ENCODE measurements at regions not wholly inside any gene's neighbourhood (a gene's known extent, or its start where the extent isn't known, plus 50 kb on each side); places are given as distances from the start of the nearest gene placed in this dataset.

GRCh38 chr5:171531638-171532037 lies 112.2 kb downstream of the FGF18 start:
- no peaks in the 10 kb centered on the region for H3K9me2 ChIP-seq (ENCODE audit: insufficient read depth, low read length)
- intact Hi-C loops (cut with micrococcal nuclease; ENCODE audit: unreplicated experiment) = no loop called here
- no peak for TF ChIP-seq EZH2phosphoT487 (IDR thresholded peaks at IDR 0.05; ENCODE audit: borderline replicate concordance, low read depth, low read length)
- no peak for TF ChIP-seq CTCF (conservative IDR thresholded peaks at IDR 0.05; ENCODE audit: low read length)
- H2AFZ ChIP-seq (ENCODE audit: low read length) = no peak overlapping the region
- H4K20me1 ChIP-seq (ENCODE audit: insufficient read depth, low read length) = no peaks in the 10 kb centered on the region
- H3K79me2 ChIP-seq (ENCODE audit: insufficient read depth, low read depth, low read length) = no peaks in the 10 kb centered on the region
- no peaks in the 10 kb centered on the region for H3K9me3 ChIP-seq (ENCODE audit: low read length)
- no peaks in the 10 kb centered on the region for H3K4me1 ChIP-seq (ENCODE audit: insufficient read depth, low read length, poor library complexity, severe bottlenecking)
- no TSS peak for BruUV-seq (replicated peaks)
- H3K4me2 ChIP-seq (ENCODE audit: low read length) = no peak overlapping the region
- H3K36me3 ChIP-seq (ENCODE audit: insufficient read depth, low read length) = no peaks in the 10 kb centered on the region
- H3K27ac ChIP-seq (ENCODE audit: low read depth, low read length, poor library complexity, severe bottlenecking) = no peak overlapping the region
- CTCF ChIA-PET (ENCODE audit: unreplicated experiment) = no interaction called here
- no peak overlapping the region for H3K4me3 ChIP-seq (ENCODE audit: low read depth, low read length, poor library complexity, severe bottlenecking)
- POLR2A ChIA-PET = no interaction called here
- no peak for DNase-seq (ENCODE audit: low spot score)

- H2AFZ ChIP-seq (ENCODE audit: low read length) = no peak overlapping the region
- H3K27ac ChIP-seq (ENCODE audit: low read depth, low read length, poor library complexity, severe bottlenecking) = no peak overlapping the region
- CTCF ChIA-PET (ENCODE audit: unreplicated experiment) = no interaction called here
- BruUV-seq (replicated peaks) = no TSS peak
- no peaks in the 10 kb centered on the region for H3K9me2 ChIP-seq (ENCODE audit: insufficient read depth, low read length)
- no peaks in the 10 kb centered on the region for H3K4me1 ChIP-seq (ENCODE audit: insufficient read depth, low read length, poor library complexity, severe bottlenecking)
- H4K20me1 ChIP-seq (ENCODE audit: insufficient read depth, low read length) = no peaks in the 10 kb centered on the region
- TF ChIP-seq EZH2phosphoT487 (IDR thresholded peaks at IDR 0.05; ENCODE audit: borderline replicate concordance, low read depth, low read length) (no peak), CTCF (conservative IDR thresholded peaks at IDR 0.05; ENCODE audit: low read length) (no peak)
- H3K4me2 ChIP-seq (ENCODE audit: low read length) = no peak overlapping the region
- DNase-seq (ENCODE audit: low spot score) = no peak
- H3K9me3 ChIP-seq (ENCODE audit: low read length) = no peaks in the 10 kb centered on the region
- no peaks in the 10 kb centered on the region for H3K79me2 ChIP-seq (ENCODE audit: insufficient read depth, low read depth, low read length)
- H3K4me3 ChIP-seq (ENCODE audit: low read depth, low read length, poor library complexity, severe bottlenecking) = no peak overlapping the region
- H3K36me3 ChIP-seq (ENCODE audit: insufficient read depth, low read length) = no peaks in the 10 kb centered on the region
- POLR2A ChIA-PET = no interaction called here
- intact Hi-C loops (cut with micrococcal nuclease; ENCODE audit: unreplicated experiment) = no loop called here
These were observed 113.7 kb downstream of the FGF18 start for GRCh38 chr5:171533153-171533552.

GRCh38 chr5:171534043-171534895 lies 114.8 kb downstream of the FGF18 start:
- ChIA-PET POLR2A (interaction anchor here (0.7 kb wide), 1 partner anchor 975 kb away, joined by 7 read pairs; no protein-coding TSS in a partner anchor), CTCF (ENCODE audit: unreplicated experiment) (no interaction called here)
- Histone ChIP-seq H3K9me2 (ENCODE audit: insufficient read depth, low read length) (no peaks in the 10 kb centered on the region), H3K27ac (ENCODE audit: low read depth, low read length, poor library complexity, severe bottlenecking) (no peak overlapping the region), H2AFZ (ENCODE audit: low read length) (no peak overlapping the region), H3K4me2 (ENCODE audit: low read length) (no peak overlapping the region), H3K4me1 (ENCODE audit: insufficient read depth, low read length, poor library complexity, severe bottlenecking) (no peaks in the 10 kb centered on the region), H3K4me3 (ENCODE audit: low read depth, low read length, poor library complexity, severe bottlenecking) (no peak overlapping the region), H4K20me1 (ENCODE audit: insufficient read depth, low read length) (no peaks in the 10 kb centered on the region), H3K79me2 (ENCODE audit: insufficient read depth, low read depth, low read length) (no peaks in the 10 kb centered on the region), H3K9me3 (ENCODE audit: low read length) (no peaks in the 10 kb centered on the region), H3K36me3 (ENCODE audit: insufficient read depth, low read length) (no peaks in the 10 kb centered on the region)
- intact Hi-C loops (cut with micrococcal nuclease; ENCODE audit: unreplicated experiment) = no loop called here
- no peak for DNase-seq (ENCODE audit: low spot score)
- TF ChIP-seq EZH2phosphoT487 (IDR thresholded peaks at IDR 0.05; ENCODE audit: borderline replicate concordance, low read depth, low read length) (no peak), CTCF (conservative IDR thresholded peaks at IDR 0.05; ENCODE audit: low read length) (no peak)
- no TSS peak for BruUV-seq (replicated peaks)

Measured in OCI-LY7 (cell line).